SK-N-MC (cell line): ENCODE measurements at regions not wholly inside any gene's neighbourhood (a gene's known extent, or its start where the extent isn't known, plus 50 kb on each side); places are given as distances from the start of the nearest gene placed in this dataset.

ENCODE experiments used
- EZH2 ChIP-seq: fragments of 200-600 bp; sonication (generic); IDR thresholded peaks from one replicate; pipeline ENCODE4 v1.6.1; 2017; ENCODE audit warnings: antibody characterized with exemption
- FOXP2 ChIP-seq: optimal IDR thresholded peaks from 2 replicates; pipeline ENCODE3; 2011; ENCODE audit warnings: mild to moderate bottlenecking, moderate library complexity; ENCODE audit not compliant: insufficient read depth; ENCODE audit errors: extremely low read length, control extremely low read depth
- POLR2AphosphoS5 ChIP-seq: IDR thresholded peaks from 2 replicates; pipeline ENCODE4 v1.6.1; 2012; ENCODE audit warnings: mild to moderate bottlenecking, low read depth, low read length, borderline replicate concordance

- TF ChIP-seq POLR2AphosphoS5 (no peak), EZH2 (no peak), FOXP2 (no peak)
Observed at GRCh38 chr6:8679823-8680222, 244.5 kb upstream of the SLC35B3 start.
